HCT116 (cell line): ENCODE measurements at regions not wholly inside any gene's neighbourhood (a gene's known extent, or its start where the extent isn't known, plus 50 kb on each side); places are given as distances from the start of the nearest gene placed in this dataset.

Experiments used
- ATAC-seq: fragments of 200-7000 bp; cut with Tn5 transposase; 2 replicates; pipeline ENCODE4 v1.9.1; 2020; ENCODE audit warnings: mild to moderate bottlenecking, moderate library complexity
- BruUV-seq: library from RNA; stranded (reverse); fragments of 400-500 nt; replicated peaks from 2 replicates; lab custom pipeline; 2021; lab: Mats Ljungman, UMichigan
- CTCF ChIA-PET: fragments of 300-600 bp; sonication (Branson Sonifier 250); formaldehyde crosslinking; loops from one replicate; lab custom pipeline; 2021; ENCODE audit warnings: antibody characterized with exemption; lab: Charles Lee
- POLR2A ChIA-PET: fragments of 300-600, 350-600 bp; sonication (Branson Sonifier 250); formaldehyde crosslinking; loops from one replicate; lab custom pipeline; 2021; ENCODE audit warnings: antibody characterized with exemption; lab: Charles Lee
- RAD21 ChIA-PET, 2 experiments: fragments of 300-600 bp; sonication (Branson Sonifier 250); formaldehyde crosslinking; loops; one replicate each; lab custom pipeline; 2023; ENCODE audit warnings: low total read pairs in 2 of 2; ENCODE audit not compliant: uncharacterized antibody in 2 of 2, unreplicated experiment in 2 of 2, low non-redundant PET in 1 of 2; lab: Charles Lee
- DNase-seq: peaks from one replicate; pipeline ENCODE4 v3.0.0-alpha.2; 2010; ENCODE audit warnings: low read depth, low spot score
- H2AFZ ChIP-seq: fragments of 200-600 bp; shearing (Covaris generic), sonication (generic); 2 replicates; pipeline ENCODE4 v1.6.1; 2017; ENCODE audit warnings: low read depth, mixed run types, mixed read lengths, antibody characterized with exemption, low read length; ENCODE audit not compliant: poor library complexity, severe bottlenecking
- H3K27ac ChIP-seq: 2 replicates; pipeline ENCODE4 v1.5.1; 2012; ENCODE audit warnings: low read depth, low read length
- H3K27me3 ChIP-seq: fragments of 200-600 bp; sonication (generic); 2 replicates; pipeline ENCODE4 v1.6.1; 2016; ENCODE audit warnings: mixed run types, low read length, mixed read lengths; ENCODE audit not compliant: insufficient read depth
- H3K36me3 ChIP-seq, 2 experiments: fragments of 200-500 bp in 1 of 2; fragments of 200-600 bp in 1 of 2; sonication (Bioruptor generic) in 1 of 2; sonication (generic) in 1 of 2; 2 replicates each; pipeline versions ENCODE4 v1.5.1 to v1.6.1; 2014 to 2016; ENCODE audit warnings: low read length in 2 of 2, inconsistent platforms in 1 of 2, mixed read lengths in 1 of 2, mixed run types in 1 of 2; ENCODE audit not compliant: insufficient read depth in 2 of 2, control insufficient read depth in 1 of 2
- H3K4me1 ChIP-seq, 2 experiments: fragments of 200-600 bp in 1 of 2; sonication (generic) in 1 of 2; 2 replicates each; pipeline versions ENCODE4 v1.5.1 to v1.6.1; 2012 to 2017; ENCODE audit warnings: low read length in 2 of 2, inconsistent platforms in 1 of 2, mild to moderate bottlenecking in 1 of 2, mixed read lengths in 1 of 2, mixed run types in 1 of 2, moderate library complexity in 1 of 2; ENCODE audit not compliant: insufficient read depth in 2 of 2, control insufficient read depth in 1 of 2
- H3K4me2 ChIP-seq: fragments of 200-600 bp; sonication (generic); 2 replicates; pipeline ENCODE4 v1.6.1; 2017; ENCODE audit warnings: mixed run types, low read length, mixed read lengths
- H3K4me3 ChIP-seq, 2 experiments: fragments of 200-600 bp in 1 of 2; sonication (generic) in 1 of 2; replicated peaks in 1 of 2; 2 replicates each; pipeline ENCODE4 v1.5.1; 2011 to 2016; ENCODE audit warnings: low read length in 2 of 2, control low read depth in 1 of 2, low read depth in 1 of 2, mild to moderate bottlenecking in 1 of 2, mixed read lengths in 1 of 2, mixed run types in 1 of 2
- H3K79me2 ChIP-seq: fragments of 200-600 bp; sonication (generic); 2 replicates; pipeline ENCODE4 v1.6.1; 2017; ENCODE audit warnings: mild to moderate bottlenecking, mixed run types, low read length, moderate library complexity, mixed read lengths; ENCODE audit not compliant: insufficient read depth
- H3K9ac ChIP-seq: fragments of 200-600 bp; sonication (generic); 2 replicates; pipeline ENCODE4 v1.6.1; 2016; ENCODE audit warnings: low read length, mixed read lengths
- H3K9me2 ChIP-seq: fragments of 200-600 bp; sonication (generic), shearing (Covaris generic); 2 replicates; pipeline ENCODE4 v1.6.1; 2017; ENCODE audit warnings: mixed run types, mild to moderate bottlenecking, moderate library complexity; ENCODE audit not compliant: insufficient read depth
- H3K9me3 ChIP-seq, 2 experiments: fragments of 200-500 bp in 1 of 2; fragments of 200-600 bp in 1 of 2; sonication (Bioruptor generic) in 1 of 2; sonication (generic) in 1 of 2; 2 replicates each; pipeline ENCODE4 v1.6.1; 2014 to 2017; ENCODE audit warnings: low read length in 2 of 2, mixed read lengths in 2 of 2, inconsistent platforms in 1 of 2, low read depth in 1 of 2, mild to moderate bottlenecking in 1 of 2, mixed run types in 1 of 2, moderate library complexity in 1 of 2; ENCODE audit not compliant: control insufficient read depth in 1 of 2, insufficient read depth in 1 of 2
- H4K20me1 ChIP-seq: fragments of 200-600 bp; sonication (generic), shearing (Covaris generic); 2 replicates; pipeline ENCODE4 v1.6.1; 2017; ENCODE audit warnings: mixed run types, mild to moderate bottlenecking, moderate library complexity; ENCODE audit not compliant: insufficient read depth
- ATF3 ChIP-seq: IDR thresholded peaks from 2 replicates; pipeline ENCODE4 v1.6.1; 2012
- CBX3 ChIP-seq: IDR thresholded peaks from 2 replicates; pipeline ENCODE4 v1.6.1; 2012; ENCODE audit warnings: low read depth
- CEBPB ChIP-seq: IDR thresholded peaks from 2 replicates; pipeline ENCODE4 v1.6.1; 2012; ENCODE audit warnings: low read depth
- ELF1 ChIP-seq: IDR thresholded peaks from 2 replicates; pipeline ENCODE4 v1.6.1; 2012; ENCODE audit warnings: low read depth, borderline replicate concordance
- EZH2 ChIP-seq: fragments of 200-600 bp; sonication (generic); IDR thresholded peaks from 2 replicates; pipeline ENCODE4 v1.6.1; 2017; ENCODE audit warnings: antibody characterized with exemption, mixed run types
- EZH2phosphoT487 ChIP-seq: fragments of 200-600 bp; IDR thresholded peaks from 2 replicates; pipeline ENCODE4 v1.6.1; 2018; ENCODE audit warnings: antibody characterized with exemption, borderline replicate concordance
- POLR2A ChIP-seq: IDR thresholded peaks from 2 replicates; pipeline ENCODE4 v1.7.0; 2011; ENCODE audit warnings: borderline replicate concordance; ENCODE audit not compliant: insufficient read depth, insufficient read length; ENCODE audit errors: extremely low read depth
- POLR2AphosphoS5 ChIP-seq: IDR thresholded peaks from 2 replicates; pipeline ENCODE4 v1.6.1; 2011; ENCODE audit warnings: mild to moderate bottlenecking, low read depth, low read length, moderate library complexity
- RAD21 ChIP-seq: IDR thresholded peaks from 2 replicates; pipeline ENCODE4 v1.6.1; 2012; ENCODE audit warnings: low read depth, mild to moderate bottlenecking
- SP1 ChIP-seq: IDR thresholded peaks from 2 replicates; pipeline ENCODE4 v1.6.1; 2012; ENCODE audit warnings: low read depth
- SRF ChIP-seq: IDR thresholded peaks from 2 replicates; pipeline ENCODE4 v1.6.1; 2012; ENCODE audit warnings: low read depth
- YY1 ChIP-seq: IDR thresholded peaks from 2 replicates; pipeline ENCODE4 v1.6.1; 2011; ENCODE audit warnings: low read length, low read depth, moderate library complexity, mild to moderate bottlenecking; ENCODE audit not compliant: insufficient replicate concordance; ENCODE audit errors: extremely low read depth
- ZBTB33 ChIP-seq: IDR thresholded peaks from 2 replicates; pipeline ENCODE4 v1.6.1; 2011; ENCODE audit warnings: mild to moderate bottlenecking, low read length, moderate library complexity; ENCODE audit not compliant: insufficient replicate concordance; ENCODE audit errors: extremely low read depth
- ZFX ChIP-seq: fragments of 450-650 bp; IDR thresholded peaks from 2 replicates; pipeline ENCODE4 v1.6.1; 2017
- ZNF274 ChIP-seq: fragments of 200-500 bp; sonication (Bioruptor generic); IDR thresholded peaks from 2 replicates; pipeline ENCODE4 v1.6.1; 2014; ENCODE audit warnings: mild to moderate bottlenecking, low read depth, low read length, inconsistent platforms
- intact Hi-C: fragments of 100-400 bp; cut with micrococcal nuclease; formaldehyde crosslinking; loops from 2 replicates; pipeline ENCODE4 v1.10.0; 2022
- TF ChIP-seq, protein P1 (sequence below): IDR thresholded peaks from 2 replicates; pipeline ENCODE4 v1.6.1; 2012
- TF ChIP-seq, protein P2 (sequence below), 3 experiments: fragments of 200-600 bp in 1 of 3; sonication (generic) in 1 of 3; IDR thresholded peaks in 2 of 3; conservative IDR thresholded peaks in 1 of 3; 2 replicates each; pipeline ENCODE4 v1.5.1; 2012 to 2017; ENCODE audit warnings: low read depth in 2 of 3, low read length in 2 of 3, antibody characterized with exemption in 1 of 3, borderline replicate concordance in 1 of 3, control low read depth in 1 of 3, mild to moderate bottlenecking in 1 of 3, mixed read lengths in 1 of 3, mixed run types in 1 of 3, moderate library complexity in 1 of 3; ENCODE audit not compliant: insufficient read depth in 1 of 3

- Histone ChIP-seq H3K4me3 (no peak overlapping the region), H3K9me2 (no peaks in the 10 kb centered on the region), H2AFZ (no peak overlapping the region), H3K9me3 (no peaks in the 10 kb centered on the region), H3K4me1 (no peaks in the 10 kb centered on the region), H3K9ac (no peak overlapping the region), H3K27ac (no peak overlapping the region), H3K27me3 (peaks cover 6% of the 10 kb centered on the region; the same call in 1 of the 2 replicates), H3K79me2 (no peaks in the 10 kb centered on the region)
- DNase-seq, result no peak
- intact Hi-C loops, result no loop called here
- POLR2A ChIA-PET, result no interaction called here
- RAD21 ChIA-PET, result no interaction called here
- TF ChIP-seq EZH2phosphoT487, result no peak
- no peak for TF ChIP-seq SRF
- no peak for TF ChIP-seq ZFX
- TF ChIP-seq EZH2, result no peak
- no peak for TF ChIP-seq POLR2AphosphoS5
- TF ChIP-seq ATF3, result no peak
- TF ChIP-seq SP1, result no peak
- TF ChIP-seq CEBPB, result no peak
- TF ChIP-seq ELF1, result no peak
- TF ChIP-seq ZNF274, result no peak
- TF ChIP-seq ZBTB33, result no peak
- no peak for TF ChIP-seq RAD21
- TF ChIP-seq YY1, result no peak
- TF ChIP-seq POLR2A, result no peak
- no peak for TF ChIP-seq CBX3
- TF ChIP-seq, protein P1, sequence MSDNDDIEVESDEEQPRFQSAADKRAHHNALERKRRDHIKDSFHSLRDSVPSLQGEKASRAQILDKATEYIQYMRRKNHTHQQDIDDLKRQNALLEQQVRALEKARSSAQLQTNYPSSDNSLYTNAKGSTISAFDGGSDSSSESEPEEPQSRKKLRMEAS, result no peak
- TF ChIP-seq, protein P2, sequence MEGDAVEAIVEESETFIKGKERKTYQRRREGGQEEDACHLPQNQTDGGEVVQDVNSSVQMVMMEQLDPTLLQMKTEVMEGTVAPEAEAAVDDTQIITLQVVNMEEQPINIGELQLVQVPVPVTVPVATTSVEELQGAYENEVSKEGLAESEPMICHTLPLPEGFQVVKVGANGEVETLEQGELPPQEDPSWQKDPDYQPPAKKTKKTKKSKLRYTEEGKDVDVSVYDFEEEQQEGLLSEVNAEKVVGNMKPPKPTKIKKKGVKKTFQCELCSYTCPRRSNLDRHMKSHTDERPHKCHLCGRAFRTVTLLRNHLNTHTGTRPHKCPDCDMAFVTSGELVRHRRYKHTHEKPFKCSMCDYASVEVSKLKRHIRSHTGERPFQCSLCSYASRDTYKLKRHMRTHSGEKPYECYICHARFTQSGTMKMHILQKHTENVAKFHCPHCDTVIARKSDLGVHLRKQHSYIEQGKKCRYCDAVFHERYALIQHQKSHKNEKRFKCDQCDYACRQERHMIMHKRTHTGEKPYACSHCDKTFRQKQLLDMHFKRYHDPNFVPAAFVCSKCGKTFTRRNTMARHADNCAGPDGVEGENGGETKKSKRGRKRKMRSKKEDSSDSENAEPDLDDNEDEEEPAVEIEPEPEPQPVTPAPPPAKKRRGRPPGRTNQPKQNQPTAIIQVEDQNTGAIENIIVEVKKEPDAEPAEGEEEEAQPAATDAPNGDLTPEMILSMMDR (IDR thresholded peaks at IDR 0.05 in 2 of 3, conservative IDR thresholded peaks at IDR 0.05 in 1 of 3; ENCODE audit: borderline replicate concordance in 1 of 3, insufficient read depth in 1 of 3, low read depth in 2 of 3, low read length in 2 of 3), result no peak
- TF ChIP-seq, all 23 proteins: peak for 0
- BruUV-seq, result no TSS peak
- no peak for ATAC-seq
- CTCF ChIA-PET, result no interaction called here
- no peaks in the 10 kb centered on the region for H4K20me1 ChIP-seq
- H3K36me3 ChIP-seq, result no peaks in the 10 kb centered on the region
- H3K4me2 ChIP-seq, result no peak overlapping the region
These were observed 226.1 kb downstream of the QDPR start for GRCh38 chr4:17285747-17286146.
